Epithelial cell of esophagus (primary cell): ENCODE measurements at regions not wholly inside any gene's neighbourhood (a gene's known extent, or its start where the extent isn't known, plus 50 kb on each side); places are given as distances from the start of the nearest gene placed in this dataset.

Experiments
- DNase-seq: peaks from one replicate; pipeline ENCODE4 v3.0.0; 2010; ENCODE audit warnings: low read depth
- H3K4me3 ChIP-seq: 2 replicates; pipeline ENCODE4 v1.5.1; 2011; ENCODE audit warnings: mild to moderate bottlenecking, low read length, control low read depth
- CTCF ChIP-seq: IDR thresholded peaks from 2 replicates; pipeline ENCODE4 v1.5.1; 2011; ENCODE audit warnings: low read depth, mild to moderate bottlenecking, low read length, control low read depth, inconsistent platforms; ENCODE audit not compliant: insufficient read depth; ENCODE audit errors: missing control alignments

- H3K4me3 ChIP-seq: no peak overlapping the region
- no peak for TF ChIP-seq CTCF
- DNase-seq: peak; percentile 50
Measured at GRCh38 chr4:127055357-127055756, 577.4 kb upstream of the INTU start.

- no peak for TF ChIP-seq CTCF
- DNase-seq: peak; percentile 7
- no peak overlapping the region for H3K4me3 ChIP-seq
Measured at GRCh38 chr4:127069675-127070074, 563.1 kb upstream of the INTU start.

- DNase-seq: no peak
- H3K4me3 ChIP-seq: no peak overlapping the region
- TF ChIP-seq CTCF: no peak
Measured at GRCh38 chr4:127071443-127071842, 561.3 kb upstream of the INTU start.

- TF ChIP-seq CTCF: no peak
- H3K4me3 ChIP-seq: no peak overlapping the region
- no peak for DNase-seq
Measured at GRCh38 chr4:127080141-127080540, 552.6 kb upstream of the INTU start.

GRCh38 chr4:127081041-127081440, 551.7 kb upstream of the INTU start:
- DNase-seq: no peak
- H3K4me3 ChIP-seq: no peak overlapping the region
- no peak for TF ChIP-seq CTCF

- H3K4me3 ChIP-seq: no peak overlapping the region
- TF ChIP-seq CTCF: no peak
- no peak for DNase-seq
Measured at GRCh38 chr4:127082986-127083385, 549.8 kb upstream of the INTU start.

GRCh38 chr4:127084666-127085065, 548.1 kb upstream of the INTU start:
- DNase-seq: no peak
- no peak for TF ChIP-seq CTCF
- no peak overlapping the region for H3K4me3 ChIP-seq
